C4-2B (cell line): ENCODE measurements at regions not wholly inside any gene's neighbourhood (a gene's known extent, or its start where the extent isn't known, plus 50 kb on each side); places are given as distances from the start of the nearest gene placed in this dataset.

ENCODE experiments used
- CTCF ChIP-seq: fragments of 450-650 bp; conservative IDR thresholded peaks from 2 replicates; pipeline ENCODE4 v1.5.1; 2017; ENCODE audit warnings: mild to moderate bottlenecking
- ZFX ChIP-seq: fragments of 450-650 bp; IDR thresholded peaks from 2 replicates; pipeline ENCODE4 v1.6.1; 2017

GRCh38 chr7:63037242-63037641 lies 961.4 kb upstream of the ZNF722 start:
- TF ChIP-seq CTCF (no peak), ZFX (no peak)
